Uterus (tissue), 2 donors: ENCODE measurements at regions not wholly inside any gene's neighbourhood (a gene's known extent, or its start where the extent isn't known, plus 50 kb on each side); places are given as distances from the start of the nearest gene placed in this dataset.

Experiments
- CTCF ChIP-seq, 4 experiments: fragments of 200-600 bp in 2 of 4; fragments of 450-650 bp in 2 of 4; sonication (generic) in 2 of 4; IDR thresholded peaks; one replicate each; pipeline ENCODE4 v1.5.1; 2016 to 2019; ENCODE audit warnings: antibody characterized with exemption in 4 of 4, mild to moderate bottlenecking in 2 of 4, moderate library complexity in 1 of 4
- POLR2A ChIP-seq, 2 donors: fragments of 450-650 bp; IDR thresholded peaks; one replicate each; pipeline ENCODE4 v1.6.1; 2016; ENCODE audit warnings: antibody characterized with exemption in 2 of 2, mild to moderate bottlenecking in 1 of 2, moderate library complexity in 1 of 2

GRCh38 chr12:43098071-43098470 lies 453.9 kb downstream of the ADAMTS20 start:
- TF ChIP-seq POLR2A (IDR thresholded peaks at IDR 0.05) (no peak), CTCF (IDR thresholded peaks at IDR 0.05) (no peak)
